Stimulated activated CD4-positive, alpha-beta T cell treated with anti-CD3 and anti-CD28 coated beads, TNF-alpha, amount 100 ng/mL, for 24 hours (primary cell): ENCODE measurements at regions not wholly inside any gene's neighbourhood (a gene's known extent, or its start where the extent isn't known, plus 50 kb on each side); places are given as distances from the start of the nearest gene placed in this dataset.

Source experiments
- DNase-seq, 3 experiments: peaks; one replicate each; pipeline ENCODE4 v3.0.0-alpha.2; 2020; ENCODE audit warnings: low read depth in 3 of 3

DNA sequence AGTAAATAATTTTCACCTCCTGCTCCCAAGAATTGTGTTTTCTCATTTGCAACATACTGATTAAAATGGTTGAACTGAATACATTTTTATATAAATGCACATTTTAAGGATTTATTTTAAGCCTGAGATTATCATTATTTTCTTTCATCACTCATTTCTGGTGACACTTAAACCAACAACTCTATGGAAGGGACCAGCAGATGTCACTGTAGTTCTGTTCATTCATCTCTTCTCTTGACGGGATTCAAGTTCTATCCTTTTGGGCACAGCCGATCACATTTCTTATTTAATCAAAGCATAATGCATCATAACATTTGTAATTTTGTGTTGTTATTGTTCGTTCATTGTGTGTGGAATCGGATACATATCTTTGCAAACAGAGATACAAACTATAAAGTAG lies 417.9 kb downstream of the HRH4 start:
- no peak for DNase-seq

DNA sequence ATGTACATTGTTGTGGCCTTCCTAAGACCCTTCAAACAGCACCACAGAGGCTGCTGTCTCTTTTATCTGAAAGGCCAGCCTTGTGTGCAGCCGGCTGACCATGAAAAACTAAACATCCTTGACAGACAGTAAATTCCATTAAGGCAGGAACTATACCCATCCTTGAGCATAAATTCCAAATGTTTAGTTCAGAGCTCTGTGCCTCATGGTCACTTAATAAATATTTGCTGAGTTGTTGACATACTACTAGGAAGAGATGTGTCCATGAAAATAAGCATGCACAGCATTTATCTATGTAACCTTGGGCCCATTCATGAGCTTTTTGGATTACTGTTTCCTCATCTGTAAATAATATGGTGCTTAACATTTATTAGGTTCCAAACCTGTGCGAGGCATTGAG lies 424.8 kb downstream of the HRH4 start:
- no peak for DNase-seq

DNA sequence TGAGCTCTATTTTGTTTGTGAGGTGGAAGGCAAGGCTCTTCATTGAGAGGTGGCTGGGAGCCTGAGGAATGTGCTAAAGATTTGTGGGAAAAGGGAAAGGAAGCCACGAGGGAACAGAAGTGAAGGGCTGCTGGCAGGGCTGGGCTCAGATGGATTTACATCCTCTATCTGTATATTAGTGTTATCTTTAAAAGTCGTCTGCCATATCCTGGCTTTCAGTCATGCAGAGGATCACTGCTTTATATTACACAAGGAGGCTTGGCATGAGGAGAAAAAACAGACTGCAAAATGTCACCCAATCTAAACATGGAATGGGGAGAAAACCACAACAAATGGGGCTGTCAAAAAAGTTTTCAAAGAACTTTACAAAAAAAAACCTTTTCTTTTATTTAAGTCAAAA lies 434.4 kb downstream of the HRH4 start:
- DNase-seq = no peak

DNA sequence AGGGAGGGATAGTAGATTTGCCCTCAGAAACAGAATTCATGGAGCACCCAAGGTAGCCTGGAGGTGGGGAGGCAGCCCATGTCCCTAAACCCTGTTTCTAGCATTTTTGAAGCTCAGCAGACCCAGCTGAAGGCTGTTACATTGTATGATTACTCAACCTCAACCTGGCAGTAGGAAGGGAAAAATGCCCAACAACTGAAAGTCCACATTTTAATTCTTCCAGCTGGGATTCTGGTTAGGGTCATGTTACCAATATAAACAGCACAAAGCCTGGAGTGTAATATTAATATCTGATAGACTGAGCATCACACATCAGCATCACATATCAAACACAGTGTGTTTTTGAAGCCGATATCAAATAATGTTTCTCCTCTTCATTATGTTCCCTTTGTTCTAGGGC lies 437.0 kb downstream of the HRH4 start:
- no peak for DNase-seq

DNA sequence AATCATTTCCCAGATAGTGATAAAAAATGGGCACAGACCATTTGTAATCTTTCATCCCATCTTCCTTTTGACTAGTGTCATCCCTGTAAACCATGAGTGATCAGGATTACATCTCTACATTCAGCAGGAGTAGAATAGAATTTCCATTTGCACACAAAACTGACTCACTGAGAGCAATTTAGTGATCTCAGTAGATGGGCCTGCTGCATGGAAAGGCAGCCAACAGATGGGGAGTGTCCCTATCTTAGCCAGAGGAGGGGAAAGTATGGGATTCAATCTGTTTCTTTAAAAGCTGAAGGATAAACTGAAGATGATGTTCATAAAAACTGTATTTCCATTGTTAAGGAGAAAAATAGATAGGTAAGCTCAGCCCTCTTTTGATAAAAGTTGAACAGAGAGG lies 441.7 kb downstream of the ZNF521 start:
- DNase-seq = no peak

DNA sequence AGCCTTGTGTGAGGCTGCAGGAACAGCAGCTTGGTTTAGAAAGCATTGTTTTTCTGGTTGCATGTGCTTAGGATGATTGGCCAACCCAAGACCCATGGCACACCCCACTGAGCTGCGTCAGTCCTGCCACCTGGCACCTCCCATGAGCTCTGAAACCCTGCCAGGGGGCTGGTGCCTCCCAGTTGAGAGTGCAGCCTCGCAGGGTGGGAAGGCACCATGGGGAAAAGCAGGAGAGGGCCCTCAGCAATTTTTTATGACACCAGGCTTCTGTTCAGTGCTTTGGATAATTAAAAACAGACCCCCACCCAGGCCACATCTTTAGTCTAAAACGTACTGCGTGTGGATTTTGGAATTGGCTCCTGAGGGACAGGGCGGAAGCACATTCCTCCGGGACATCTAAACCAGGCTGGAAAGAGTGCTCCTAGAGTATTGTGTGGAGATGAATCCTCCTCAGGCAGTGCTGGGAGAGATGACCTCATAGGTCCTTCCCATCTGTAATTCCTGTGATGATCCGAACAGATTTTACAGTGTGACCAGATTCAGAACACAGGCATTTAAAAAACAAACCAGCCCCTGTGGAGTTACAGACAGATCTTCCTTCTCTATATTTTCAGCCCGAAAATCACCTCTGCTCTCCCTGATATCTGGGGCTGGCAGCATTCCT lies 438.3 kb downstream of the ZNF521 start:
- no peak for DNase-seq

DNA sequence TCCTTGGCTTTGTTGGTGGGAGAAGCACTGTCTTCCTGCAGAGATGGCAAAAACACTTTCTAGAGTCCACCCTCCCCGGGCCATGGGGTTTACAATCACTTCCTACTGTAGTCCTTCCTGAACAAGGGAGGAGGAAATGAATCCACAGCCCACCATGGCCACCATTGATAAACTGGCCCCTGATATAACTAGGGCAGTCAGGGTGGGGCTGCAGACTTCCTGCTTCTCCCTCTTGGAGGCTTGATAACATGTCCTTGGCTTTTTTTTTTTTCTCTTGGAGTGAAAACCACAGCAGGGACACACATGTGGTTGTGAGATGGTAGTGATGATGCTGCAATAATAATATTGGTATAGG lies 437.8 kb downstream of the ZNF521 start:
- no peak for DNase-seq

DNA sequence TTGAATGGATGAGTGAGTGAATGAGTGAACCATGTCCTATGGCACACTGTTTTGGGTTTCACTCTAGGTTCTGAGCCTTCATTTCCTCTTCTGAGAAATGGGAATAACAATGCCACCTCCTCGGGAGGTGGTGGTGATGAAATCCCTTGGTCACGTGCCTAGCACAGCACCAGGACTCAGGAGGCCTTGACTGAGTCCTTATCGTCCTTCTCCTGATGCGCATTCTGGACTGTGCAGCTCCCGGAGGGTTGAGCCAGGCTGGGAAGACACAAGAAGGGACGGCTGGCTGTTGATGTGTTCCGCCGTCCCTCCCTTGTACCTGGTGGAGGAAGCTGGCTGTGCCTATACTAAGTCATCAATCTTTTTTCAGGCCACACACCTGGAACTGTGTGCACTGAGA lies 437.3 kb downstream of the ZNF521 start:
- no peak for DNase-seq

DNA sequence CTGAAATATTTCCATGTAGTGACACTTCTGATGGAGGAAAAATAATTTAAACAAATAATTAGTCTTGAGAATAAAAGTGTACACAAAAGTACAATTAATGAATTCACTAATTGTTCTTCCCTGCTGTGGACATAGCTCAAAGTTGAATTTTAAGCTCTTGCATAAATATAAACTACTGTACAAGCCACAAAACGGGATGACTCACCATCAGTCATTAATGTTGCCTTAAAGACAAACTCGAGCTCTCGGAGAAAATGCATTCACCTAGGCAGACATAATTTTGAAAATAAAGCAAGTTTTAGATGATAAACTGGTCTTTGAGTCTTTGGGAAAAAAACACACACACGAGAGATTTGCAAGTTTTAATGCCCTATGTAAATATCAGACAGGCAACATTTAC lies 436.4 kb downstream of the ZNF521 start:
- no peak for DNase-seq

DNA sequence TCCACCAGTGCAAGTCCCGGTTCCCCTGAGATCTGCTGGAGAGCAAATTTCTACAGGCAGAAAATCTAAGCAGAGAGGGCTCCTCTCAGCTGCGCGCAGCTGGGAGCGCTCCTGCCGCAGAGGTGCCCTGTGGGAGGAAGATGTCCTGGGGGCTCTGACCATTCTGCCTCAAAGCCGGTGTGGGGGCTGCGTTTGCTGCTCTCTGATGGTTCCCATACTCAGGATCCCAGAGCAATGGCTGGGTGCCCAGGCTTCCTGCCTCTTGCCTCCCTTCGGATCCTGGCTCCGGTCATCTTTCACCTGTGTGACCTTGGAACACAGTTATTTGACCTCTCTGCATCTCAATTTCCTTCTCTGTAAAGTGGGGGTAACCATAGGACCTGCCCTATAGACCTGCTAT lies 434.2 kb downstream of the ZNF521 start:
- DNase-seq = no peak

DNA sequence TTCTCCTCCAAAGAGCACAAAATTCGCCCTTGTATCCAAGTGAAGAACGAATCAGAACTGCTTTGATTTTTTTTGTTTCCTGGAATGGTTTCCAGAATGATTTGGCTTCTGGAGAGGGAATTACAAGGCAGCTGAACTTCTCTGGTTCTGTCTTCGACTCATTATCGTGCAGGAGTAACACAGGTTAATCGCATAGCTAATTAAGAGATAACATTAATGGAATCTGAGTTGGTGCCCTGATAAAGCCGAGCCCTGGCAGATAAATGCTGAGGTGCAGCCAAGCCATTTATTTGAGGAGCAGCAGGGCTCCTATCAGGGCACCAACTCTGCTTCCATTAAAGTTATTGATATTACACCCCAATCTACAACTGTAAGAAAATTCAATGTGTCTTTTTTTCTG lies 433.7 kb downstream of the ZNF521 start:
- no peak for DNase-seq

DNA sequence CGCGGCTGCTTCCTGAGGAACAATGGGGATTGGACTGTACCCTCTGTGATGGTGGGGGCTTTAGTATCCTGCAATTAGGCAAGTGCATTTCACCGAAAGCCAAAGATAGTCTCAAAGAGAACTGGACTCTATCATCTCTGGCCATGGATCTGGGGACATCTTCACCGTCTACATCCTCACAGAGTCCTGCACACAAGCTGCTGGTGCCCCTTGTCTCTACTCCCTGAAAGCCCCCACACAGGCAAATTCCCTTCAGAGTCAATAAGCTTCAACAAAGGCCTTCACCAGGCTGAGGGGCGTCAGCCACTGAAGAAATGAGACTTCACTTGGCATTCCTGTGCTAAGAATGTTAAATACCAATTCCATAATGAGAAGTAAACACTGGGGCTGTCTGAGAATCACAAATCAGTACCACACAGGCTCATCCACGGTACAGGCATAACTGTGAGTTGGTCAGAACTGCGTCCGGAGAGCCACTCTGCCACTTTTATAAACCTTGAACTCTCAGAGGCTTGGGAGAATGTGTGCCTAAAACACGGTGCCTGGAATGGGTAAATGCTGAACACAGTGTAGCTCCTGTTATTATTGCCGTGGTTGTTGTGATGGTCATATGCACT lies 432.7 kb downstream of the ZNF521 start:
- no peak for DNase-seq

DNA sequence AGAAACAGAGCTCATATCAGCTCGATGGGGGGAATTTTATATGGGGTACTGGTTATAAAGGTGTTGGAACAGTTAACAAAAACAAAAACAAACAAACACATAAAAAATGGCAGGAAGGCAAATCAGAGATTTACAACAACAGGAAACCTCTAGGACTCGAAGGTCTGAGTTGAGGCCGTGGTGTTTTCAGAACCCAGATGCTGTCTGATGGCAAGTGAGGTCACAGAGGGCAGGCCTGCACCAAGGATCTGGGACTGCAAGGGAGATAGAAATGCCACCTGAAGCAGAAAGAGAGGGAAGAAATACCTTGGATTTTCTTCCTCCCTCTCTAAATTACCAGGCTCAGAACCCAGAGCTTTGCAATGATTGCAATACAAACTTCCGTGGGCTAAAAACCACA lies 429.5 kb downstream of the ZNF521 start:
- DNase-seq = no peak

DNA sequence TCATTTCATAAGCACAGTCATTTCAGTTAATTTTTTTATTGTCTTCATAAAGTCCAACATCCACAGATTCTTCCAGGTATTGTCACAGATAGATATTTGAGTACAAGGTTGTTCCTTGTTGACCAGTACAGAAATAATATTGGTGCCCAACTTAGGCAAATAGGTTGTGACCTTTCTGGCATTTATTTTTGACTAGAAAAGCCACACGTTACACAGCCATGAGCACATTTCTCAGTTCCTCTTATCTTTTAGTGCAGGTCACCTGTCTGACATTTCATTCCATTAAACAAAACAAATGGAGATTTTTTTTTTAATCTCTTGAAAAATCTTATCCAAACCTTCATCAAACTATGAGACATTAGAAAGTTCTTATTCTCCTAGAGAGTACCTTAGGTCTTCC lies 428.8 kb downstream of the ZNF521 start:
- no peak for DNase-seq

DNA sequence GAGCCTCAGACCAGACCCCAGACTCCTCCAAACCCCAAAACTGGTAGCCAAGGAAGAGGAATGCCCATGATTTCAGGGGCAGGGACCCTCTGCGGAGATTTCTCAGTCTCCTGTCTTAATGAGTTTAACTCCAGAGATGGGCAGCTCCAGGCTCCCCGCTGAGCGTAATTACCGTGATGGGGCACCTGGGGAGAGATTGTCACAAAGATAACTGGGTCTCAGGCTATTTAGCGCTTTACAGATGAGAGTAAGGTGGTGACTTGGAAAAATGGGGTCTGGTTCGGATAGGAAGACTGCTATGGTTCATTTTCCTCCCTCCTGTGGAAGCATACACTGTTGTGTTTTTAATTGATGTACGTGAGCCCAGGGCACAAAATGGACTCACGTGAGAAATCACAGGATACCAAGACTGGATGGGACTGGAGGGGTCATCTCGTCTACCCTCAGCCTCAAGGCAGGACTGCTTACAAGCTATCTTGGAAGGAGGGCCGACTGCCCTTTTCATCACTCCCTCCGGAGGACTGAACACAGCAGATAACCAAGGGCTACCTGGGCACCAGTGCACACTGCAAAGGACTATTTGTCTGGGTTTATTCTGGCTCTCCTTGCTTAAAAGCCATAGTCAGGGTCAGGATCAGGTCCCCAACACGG lies 427.8 kb downstream of the ZNF521 start:
- no peak for DNase-seq

DNA sequence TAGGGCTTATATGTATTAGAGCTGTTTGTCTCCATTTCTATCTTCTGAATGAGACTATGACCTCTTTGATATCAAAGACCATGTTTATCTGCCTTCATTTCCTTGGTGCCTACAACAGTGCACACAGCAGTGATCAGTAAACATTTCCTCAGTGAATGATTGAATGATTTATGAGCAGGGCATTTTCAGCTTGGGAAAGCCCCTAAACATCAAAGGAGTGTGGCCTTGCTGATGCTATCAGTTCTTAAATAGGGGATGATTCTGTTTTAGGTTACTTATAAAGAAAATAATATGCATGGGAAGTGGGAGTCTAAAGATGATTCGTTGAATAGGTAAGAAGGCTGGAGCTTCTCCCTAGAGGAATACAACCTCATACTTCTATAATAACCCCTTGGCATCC lies 425.3 kb downstream of the ZNF521 start:
- DNase-seq = no peak

DNA sequence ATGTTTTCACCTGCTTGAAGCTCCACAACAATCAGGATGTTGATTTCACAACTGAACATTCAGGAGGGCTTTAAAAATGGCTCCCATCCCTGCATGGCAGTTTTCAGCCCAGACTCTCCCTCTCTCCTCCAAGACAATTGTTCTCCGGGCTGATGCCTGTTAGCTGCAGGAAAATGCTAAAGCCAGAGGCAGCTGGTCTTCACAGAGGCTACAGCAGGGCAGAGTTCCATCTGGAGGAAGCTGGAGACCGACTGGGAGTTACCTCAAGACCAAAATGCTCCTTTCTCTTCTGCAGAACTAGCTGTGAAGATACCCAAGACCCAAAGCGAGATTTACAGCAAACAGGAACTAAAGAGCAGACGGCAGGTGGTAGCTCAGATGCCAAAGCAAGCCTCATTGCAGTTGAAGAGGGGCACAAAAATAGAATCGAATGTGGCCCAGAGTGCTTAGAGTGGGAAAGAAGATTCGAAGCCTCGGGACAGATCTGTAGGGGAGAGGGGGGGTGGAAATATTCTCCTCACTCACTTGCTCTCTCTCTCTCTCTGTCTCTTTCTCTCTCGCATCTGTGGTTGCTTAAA lies 423.6 kb downstream of the ZNF521 start:
- DNase-seq = no peak

DNA sequence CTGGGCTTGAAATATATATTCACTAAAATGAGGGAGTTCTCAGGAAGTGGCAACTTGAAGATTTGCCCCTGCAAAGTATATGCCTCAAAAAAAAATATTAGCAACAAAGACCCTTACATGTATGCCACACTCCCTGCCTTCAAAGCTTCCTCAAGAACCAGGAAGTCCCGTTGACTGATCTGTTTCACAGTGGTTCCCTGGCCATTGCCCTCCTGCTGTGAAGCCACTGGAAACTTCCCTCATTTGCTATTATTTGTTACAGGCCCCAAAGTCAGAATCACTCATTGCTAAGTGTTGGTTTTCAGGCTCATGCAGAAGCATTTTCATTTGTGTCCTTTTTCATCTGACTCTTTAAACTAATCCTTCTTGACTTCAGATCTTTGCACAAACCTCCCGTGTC lies 421.5 kb downstream of the ZNF521 start:
- no peak for DNase-seq

DNA sequence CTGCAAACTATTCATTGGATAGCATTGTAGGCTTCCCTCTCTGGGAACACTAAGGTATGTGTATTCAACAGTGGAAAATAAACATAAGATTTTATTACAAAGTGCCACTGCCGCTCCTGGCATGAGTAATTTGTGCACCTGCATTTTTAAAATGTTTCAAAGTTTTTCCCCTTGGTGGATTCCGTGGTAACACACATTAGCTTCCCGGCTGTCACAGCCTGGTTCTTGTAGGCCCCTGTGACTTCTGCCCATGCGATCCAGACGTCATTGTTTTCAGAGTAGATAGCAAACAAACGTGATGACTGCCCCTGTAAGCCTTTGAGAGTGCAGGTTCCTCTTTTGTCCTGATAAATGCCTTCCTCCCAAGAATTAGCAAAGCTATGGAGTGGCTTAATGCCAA lies 421.0 kb downstream of the ZNF521 start:
- DNase-seq = no peak

DNA sequence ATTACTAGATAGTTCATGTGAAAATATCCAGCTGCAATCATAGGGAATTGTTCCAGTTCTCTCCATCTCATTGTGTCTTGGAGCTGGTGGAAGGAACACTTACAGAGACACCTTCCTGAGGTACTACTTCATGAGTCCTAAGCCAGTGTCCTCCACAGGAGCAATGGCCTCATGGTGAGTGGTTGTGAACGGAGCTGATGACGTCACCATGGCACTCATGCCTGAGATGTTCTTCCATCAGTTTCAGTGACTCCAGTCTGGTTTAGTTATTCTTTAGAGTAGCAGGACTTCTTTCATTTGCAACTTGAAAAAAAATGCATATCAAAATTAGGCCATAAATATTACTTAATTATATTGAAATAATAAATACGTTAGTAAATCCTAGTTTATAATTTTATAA lies 418.6 kb downstream of the ZNF521 start:
- DNase-seq = no peak

DNA sequence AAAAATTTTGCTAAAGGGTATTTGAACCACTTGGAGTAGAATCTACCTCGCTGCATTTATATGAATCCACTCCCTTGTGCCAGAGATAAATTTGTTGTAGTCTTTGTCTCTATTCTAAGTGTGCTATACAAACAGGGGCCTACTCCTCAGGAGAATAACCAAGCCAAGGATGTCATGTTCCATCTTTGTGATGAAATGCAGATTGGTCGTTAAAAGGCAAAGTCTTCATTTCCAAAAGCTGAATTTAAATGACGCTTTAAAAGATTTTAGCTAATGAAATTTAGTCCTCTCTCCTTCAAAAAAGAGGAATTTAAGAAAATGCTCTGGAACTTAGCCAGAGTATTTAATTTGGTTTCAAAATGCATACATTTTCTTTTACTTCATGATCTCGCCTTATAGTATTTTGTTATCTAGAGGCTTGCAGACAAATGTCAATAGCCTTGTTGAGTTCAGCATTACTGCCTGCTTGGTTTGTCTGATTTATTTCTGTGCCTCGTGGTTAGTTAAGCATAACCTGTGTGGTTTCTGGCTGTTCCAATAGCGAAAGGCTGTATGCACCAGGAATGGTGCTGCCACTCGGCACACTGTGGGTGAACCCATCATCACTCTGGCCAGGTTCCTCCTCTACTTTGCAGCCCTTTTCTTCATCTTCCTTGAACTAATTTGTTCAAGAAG lies 417.6 kb downstream of the ZNF521 start:
- no peak for DNase-seq

DNA sequence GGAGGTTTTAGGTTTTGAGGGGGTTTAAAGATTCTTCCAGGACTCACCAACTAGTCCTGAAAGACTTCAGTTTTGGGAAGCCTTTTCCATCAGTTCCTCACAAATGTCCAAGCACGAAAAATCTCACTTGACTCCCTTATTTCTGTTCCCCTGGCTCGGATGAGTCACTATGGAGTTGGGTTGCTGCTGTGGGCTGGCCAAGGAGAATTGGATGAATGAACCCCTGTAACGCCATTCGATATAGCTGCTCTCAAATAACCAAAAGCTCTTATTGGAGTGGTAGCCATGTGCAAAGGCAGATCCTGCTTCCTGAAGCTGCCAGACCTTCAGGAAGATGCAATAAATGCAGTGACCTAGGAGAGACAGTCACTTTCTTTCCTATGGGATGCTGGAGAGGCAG lies 417.0 kb downstream of the ZNF521 start:
- no peak for DNase-seq

DNA sequence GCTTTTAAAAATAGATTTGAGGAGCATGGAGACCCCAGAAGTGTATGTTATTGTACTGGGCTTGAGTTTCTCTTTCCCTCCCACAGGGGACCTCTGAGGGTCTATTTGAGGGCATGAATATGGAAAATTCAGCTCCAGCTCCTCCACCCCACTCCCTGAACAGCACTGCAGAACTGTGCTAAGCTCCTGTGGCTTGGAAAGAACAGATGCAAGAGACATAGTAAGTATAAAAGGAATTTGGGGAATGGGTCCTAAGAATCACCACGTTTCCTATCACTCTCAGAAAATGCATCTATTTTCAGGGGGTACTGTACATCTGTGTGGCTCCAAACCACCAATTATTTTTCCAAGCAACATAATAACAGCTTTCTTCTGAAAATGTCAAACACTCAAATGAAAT lies 416.1 kb downstream of the ZNF521 start:
- DNase-seq = no peak
